ENCODE measurements at regions not wholly inside any gene's neighbourhood (a gene's known extent, or its start where the extent isn't known, plus 50 kb on each side); places are given as distances from the start of the nearest gene placed in this dataset.

DNA sequence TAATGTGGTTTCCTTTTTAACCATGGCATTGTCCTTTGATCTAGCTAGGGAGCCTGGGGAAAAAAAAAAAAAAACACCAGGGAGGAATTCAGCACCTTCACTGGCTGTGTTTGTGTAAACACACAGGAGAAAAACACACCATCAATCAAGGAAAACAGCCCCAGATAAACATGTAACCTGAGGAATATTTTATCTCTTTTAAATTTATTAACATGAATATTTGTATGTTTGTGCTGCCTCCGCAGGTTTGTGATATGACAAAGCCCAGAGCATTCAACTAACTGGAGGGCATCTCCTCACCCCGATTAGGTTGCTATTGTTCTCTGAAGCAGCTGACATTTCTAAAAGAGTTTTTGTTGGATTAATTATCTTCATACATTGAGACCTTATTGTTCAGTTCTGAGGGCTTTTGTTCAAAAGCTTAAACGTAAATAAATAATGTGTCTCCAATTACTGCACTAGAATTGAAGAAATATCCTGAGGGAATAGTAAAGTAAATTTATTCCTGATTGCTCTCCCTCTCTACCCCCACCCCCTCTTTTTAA lies 89.4 kb upstream of the SEMA3E start:
- H3K4me2 ChIP-seq (ENCODE audit: insufficient read depth, insufficient read length, low read length): no peak overlapping the region
- H3K4ac ChIP-seq (ENCODE audit: low read depth, low read length): no peak overlapping the region
- Mint-ChIP-seq H3K4me3 (no peak overlapping the region), H3K27me3 (ENCODE audit: low read depth) (peaks cover 5% of the 10 kb centered on the region), H3K36me3 (ENCODE audit: insufficient read depth in 1 of 3, low read depth in 3 of 3) (no peaks in the 10 kb centered on the region), H3K27ac (no peak overlapping the region), H3K9me3 (no peaks in the 10 kb centered on the region), H3K4me1 (peaks cover 3 to 4% of the 10 kb centered on the region in 2 experiments; a peak in 2 of 4 replicates)
- H2BK12ac ChIP-seq (ENCODE audit: insufficient read length, low read depth, low read length): no peak overlapping the region
- no CpG with 5 or more reads among the region's 3 CpGs for WGBS (ENCODE audit: extremely low coverage, insufficient read length, low lambda C conversion rate)
- H2BK20ac ChIP-seq (ENCODE audit: low read depth, low read length, poor library complexity, severe bottlenecking): no peak overlapping the region
- no peaks in the 10 kb centered on the region for H3K23me2 ChIP-seq (ENCODE audit: insufficient read length, low read depth, low read length, poor library complexity, severe bottlenecking)
- no peak overlapping the region for H2BK5ac ChIP-seq (ENCODE audit: insufficient read length, low read length)
- no peak for TF ChIP-seq CTCF (conservative IDR thresholded peaks at IDR 0.05)
- H3K27ac ChIP-seq (ENCODE audit: insufficient read length, low read depth, low read length): no peak overlapping the region
- no peak overlapping the region for H4K91ac ChIP-seq (ENCODE audit: insufficient read length, low read depth, low read length)
- H4K20me1 ChIP-seq (ENCODE audit: control insufficient read depth, insufficient read depth, insufficient read length): no peaks in the 10 kb centered on the region
- H3K27me3 ChIP-seq (ENCODE audit: insufficient read depth, low read length): no peaks in the 10 kb centered on the region
- H3T11ph ChIP-seq (ENCODE audit: low read length): no peak overlapping the region
- DNase-seq: no peak
- H3K9ac ChIP-seq (ENCODE audit: extremely low read depth, insufficient read length, low read length): no peak overlapping the region
- no peak overlapping the region for H2AFZ ChIP-seq (ENCODE audit: low read length)
- H4K8ac ChIP-seq (replicated peaks; ENCODE audit: insufficient read length, low read depth, low read length): no peak overlapping the region
- H3K79me2 ChIP-seq (ENCODE audit: insufficient read depth, low read length): no peaks in the 10 kb centered on the region
- H2BK15ac ChIP-seq (ENCODE audit: low read depth, low read length): no peak overlapping the region
- H4K5ac ChIP-seq (ENCODE audit: insufficient read length, low read depth, low read length): no peak overlapping the region
- H2BK120ac ChIP-seq (ENCODE audit: low read depth, low read length, poor library complexity, severe bottlenecking): no peak overlapping the region
- no peak overlapping the region for H3K14ac ChIP-seq (ENCODE audit: insufficient read depth, low read length)
- H3K23ac ChIP-seq (ENCODE audit: insufficient read length, low read depth, low read length): no peak overlapping the region
- no peak overlapping the region for H3K56ac ChIP-seq (ENCODE audit: insufficient read length, low read depth, low read length)
- H3K4me1 ChIP-seq (ENCODE audit: insufficient read depth, low read length): no peaks in the 10 kb centered on the region
- H2AK5ac ChIP-seq (ENCODE audit: insufficient read length, low read length): no peak overlapping the region
- H3K18ac ChIP-seq (ENCODE audit: insufficient read length, low read depth, low read length): no peak overlapping the region
- no peaks in the 10 kb centered on the region for H3K9me3 ChIP-seq (ENCODE audit: control insufficient read depth, low read depth, low read length)
- H3K79me1 ChIP-seq (ENCODE audit: insufficient read depth, low read depth, low read length, poor library complexity, severe bottlenecking): no peaks in the 10 kb centered on the region

All from H9 (cell line).